IPS DF 4.7 (cell line): ENCODE measurements at regions not wholly inside any gene's neighbourhood (a gene's known extent, or its start where the extent isn't known, plus 50 kb on each side); places are given as distances from the start of the nearest gene placed in this dataset.

ENCODE experiments used
- DNase-seq: peaks from one replicate; pipeline ENCODE4 v3.0.0-alpha.2; 2013; ENCODE audit warnings: low spot score; ENCODE audit errors: extremely low read depth

DNA sequence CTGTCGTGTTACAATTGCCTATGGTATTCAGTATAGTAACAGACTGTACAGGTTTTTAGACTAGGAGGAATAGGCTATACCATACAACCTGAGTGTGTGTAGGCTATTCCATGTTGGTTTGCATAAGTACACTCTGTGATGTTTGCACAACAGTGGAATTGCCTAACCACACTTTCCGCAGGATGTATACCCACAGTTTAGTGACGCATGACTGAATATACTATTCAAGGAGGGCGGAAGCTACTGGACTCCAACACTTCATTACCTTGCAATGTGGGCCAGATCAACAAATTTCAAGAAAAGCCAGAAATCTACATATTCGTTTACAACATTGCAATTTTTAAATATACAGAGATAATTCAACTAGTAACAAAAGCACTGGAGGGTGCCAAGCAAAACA lies 317.2 kb downstream of the PDGFC start:
- no peak for DNase-seq

- DNase-seq = no peak
Observed at GRCh38 chr4:156643826-156644225, 327.8 kb downstream of the PDGFC start.

- no peak for DNase-seq
Observed at GRCh38 chr4:156642161-156642560, 329.4 kb downstream of the PDGFC start.

DNA sequence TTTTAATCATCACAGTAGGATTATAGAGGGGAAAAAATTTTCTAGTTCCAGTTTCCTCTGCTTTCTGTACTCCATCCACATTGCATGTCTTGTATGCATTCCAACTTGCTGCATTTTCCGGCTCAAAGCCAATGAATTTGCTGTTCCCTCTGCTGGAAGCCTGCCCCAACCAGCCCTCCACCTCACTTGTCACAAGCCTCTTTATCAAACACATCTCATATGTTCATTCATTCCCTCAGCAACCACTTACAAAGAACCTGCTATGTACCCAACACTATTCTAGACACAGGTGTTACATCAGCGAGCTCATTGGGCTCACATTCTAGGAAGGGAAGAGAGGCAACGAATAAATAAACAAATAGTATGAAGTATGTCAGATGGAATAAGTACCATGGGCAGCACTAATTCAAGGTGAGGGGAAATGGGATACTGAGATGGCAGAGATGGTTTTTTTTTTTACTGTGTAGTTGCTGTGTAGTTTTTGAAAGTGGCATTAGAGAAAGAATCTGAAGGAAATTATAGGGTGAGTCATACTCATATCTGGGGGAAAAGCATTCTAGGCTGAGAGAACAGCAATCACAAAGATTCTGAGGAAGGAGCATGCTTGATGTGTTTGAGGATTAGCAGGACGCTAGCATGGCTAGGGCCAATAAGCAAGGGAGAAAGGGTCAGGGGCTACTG lies 332.5 kb downstream of the PDGFC start:
- DNase-seq = no peak

DNA sequence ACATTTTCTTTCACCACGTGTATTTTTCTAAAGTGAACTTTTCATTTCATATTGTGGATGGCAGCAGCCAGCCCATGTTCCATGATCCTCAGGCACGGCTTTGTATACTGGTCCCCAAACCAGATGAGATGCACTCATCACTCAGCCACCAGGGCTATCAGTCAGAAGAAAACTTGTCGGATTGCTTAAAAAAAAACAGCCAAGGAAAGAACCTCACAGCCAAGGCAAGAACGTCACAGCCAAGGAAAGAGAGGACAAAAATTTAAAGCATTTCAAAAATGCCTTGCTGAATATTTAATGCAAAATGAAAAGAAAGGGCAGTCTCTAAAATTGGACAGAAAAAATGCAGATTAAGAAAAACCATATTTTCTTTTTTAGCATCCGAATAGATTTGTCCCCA lies 333.3 kb downstream of the PDGFC start:
- DNase-seq = no peak

GRCh38 chr4:156636381-156636780 lies 335.2 kb downstream of the PDGFC start:
- no peak for DNase-seq

DNA sequence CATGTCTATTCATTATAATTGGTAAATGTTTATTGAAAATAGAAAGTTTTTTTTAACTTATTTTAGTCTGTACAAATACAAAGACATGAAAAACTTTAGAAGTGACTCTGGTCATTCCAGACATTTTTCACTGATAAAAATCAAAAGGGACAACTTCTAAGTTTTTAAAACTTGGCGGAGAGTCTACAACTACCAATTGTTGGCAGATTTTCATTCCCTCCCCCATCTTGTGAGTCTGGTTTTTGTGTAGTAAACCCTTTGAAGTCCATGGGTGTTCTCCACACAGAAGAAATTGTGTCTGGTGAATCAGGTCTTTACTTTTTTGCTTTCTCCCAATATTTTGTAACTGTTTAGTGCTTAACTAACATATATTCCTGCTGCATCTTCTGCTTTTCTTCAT lies 336.5 kb downstream of the PDGFC start:
- no peak for DNase-seq

DNA sequence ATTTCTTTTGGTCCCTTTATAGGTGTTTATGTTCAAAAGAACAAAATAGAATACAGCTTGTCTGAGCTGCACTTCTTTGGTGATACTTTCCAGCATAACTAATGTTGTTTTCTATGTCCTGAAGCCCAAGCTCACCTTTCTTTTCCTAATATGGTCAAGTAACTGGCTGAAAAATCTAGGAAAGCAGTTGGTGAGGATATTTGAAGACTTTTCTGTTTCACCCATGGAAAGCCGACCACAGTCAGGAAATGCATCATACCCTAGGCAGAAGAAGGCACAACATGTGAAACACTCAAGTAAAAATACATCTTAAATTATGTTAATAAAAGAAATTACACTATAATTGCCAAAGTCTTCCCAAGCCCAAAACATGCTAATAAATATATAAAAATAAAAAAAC lies 337.0 kb downstream of the PDGFC start:
- no peak for DNase-seq

DNA sequence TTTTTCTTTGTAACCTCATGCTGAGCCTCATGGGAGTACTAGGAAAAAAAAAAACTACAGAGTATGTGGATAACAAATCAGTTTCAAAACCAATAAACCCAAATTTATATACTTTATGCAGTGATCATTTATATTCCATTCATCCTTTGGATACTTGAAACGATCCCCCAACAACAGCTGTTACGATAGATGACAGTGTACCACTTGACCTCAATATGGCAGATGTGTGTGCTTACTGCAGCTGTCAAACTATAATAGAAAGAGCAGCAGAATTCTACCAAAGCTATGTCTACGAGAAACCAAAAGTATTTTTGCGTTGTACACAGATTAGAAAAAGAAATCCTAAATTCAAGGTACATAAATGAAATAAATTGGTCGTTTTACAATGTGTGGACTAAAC lies 337.8 kb downstream of the PDGFC start:
- no peak for DNase-seq

GRCh38 chr4:156628858-156629257 lies 342.7 kb downstream of the PDGFC start:
- DNase-seq = no peak

- DNase-seq = no peak
Observed at GRCh38 chr4:156623376-156623775, 348.2 kb downstream of the PDGFC start.

- no peak for DNase-seq
Observed at GRCh38 chr4:156620786-156621185, 350.8 kb downstream of the PDGFC start.

- DNase-seq = no peak
Observed at GRCh38 chr4:156619154-156619934, 352.3 kb downstream of the PDGFC start.

DNA sequence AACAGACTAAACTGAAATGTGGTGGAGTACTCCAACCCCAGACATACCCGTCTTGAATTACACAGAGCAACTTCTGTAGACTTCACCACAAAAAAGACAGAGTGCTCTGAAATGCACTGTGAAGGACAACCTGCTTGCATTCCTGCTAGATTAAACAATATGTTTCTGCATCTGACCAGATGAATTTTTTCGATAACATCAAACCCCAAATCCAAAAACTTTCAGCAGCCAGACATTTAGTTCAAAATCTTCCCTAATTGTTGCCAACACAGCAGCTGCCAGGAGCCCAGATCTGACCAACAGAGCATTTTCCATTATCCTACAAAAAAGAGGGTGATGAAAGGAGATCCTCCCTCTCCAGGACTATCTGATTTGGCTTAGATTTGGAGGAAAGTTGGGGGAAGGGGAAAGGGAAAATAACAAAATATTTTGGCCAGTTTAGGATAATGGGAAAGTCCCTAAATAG lies 356.5 kb downstream of the PDGFC start:
- no peak for DNase-seq

- no peak for DNase-seq
Observed at GRCh38 chr4:156614536-156614935, 357.1 kb downstream of the PDGFC start.

GRCh38 chr4:156609421-156609820 lies 362.2 kb downstream of the PDGFC start:
- no peak for DNase-seq

DNA sequence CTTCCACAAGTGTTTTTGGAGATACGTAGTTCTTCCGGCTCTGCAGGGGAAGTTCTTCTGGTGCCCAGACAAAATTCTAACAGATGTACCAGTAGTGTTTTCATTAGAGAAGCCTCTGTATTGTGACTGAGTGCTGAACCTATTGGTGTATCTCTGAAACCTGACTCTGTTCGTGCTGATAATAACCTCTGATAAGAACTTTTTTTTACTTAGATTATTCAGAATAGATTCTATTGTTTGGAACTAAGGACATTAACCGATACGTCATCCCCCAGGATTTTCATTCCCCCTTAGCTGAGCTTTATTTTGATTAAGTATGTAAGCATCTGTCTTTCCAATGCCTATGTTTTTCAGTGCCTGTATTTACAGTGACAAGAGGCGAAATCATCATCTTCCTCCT lies 362.9 kb downstream of the PDGFC start:
- DNase-seq = no peak

DNA sequence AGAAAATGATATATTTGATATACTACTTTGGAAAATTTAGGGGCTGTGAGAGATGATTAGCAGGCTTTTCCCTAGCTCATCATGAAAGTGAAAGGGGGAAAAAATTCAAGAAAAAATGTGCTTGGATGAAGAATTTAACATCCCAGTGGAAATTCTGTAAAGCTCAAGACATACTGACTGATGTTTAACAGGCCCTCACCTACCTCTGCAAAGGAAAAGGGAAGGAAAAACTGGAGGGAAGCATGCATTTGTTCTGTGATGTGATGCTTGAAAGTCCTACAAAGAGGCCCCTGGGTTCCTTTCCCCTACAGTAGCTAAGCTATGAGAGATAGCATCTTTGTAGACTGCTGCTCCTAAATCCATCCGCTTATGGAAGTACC lies 364.1 kb downstream of the PDGFC start:
- DNase-seq = no peak

DNA sequence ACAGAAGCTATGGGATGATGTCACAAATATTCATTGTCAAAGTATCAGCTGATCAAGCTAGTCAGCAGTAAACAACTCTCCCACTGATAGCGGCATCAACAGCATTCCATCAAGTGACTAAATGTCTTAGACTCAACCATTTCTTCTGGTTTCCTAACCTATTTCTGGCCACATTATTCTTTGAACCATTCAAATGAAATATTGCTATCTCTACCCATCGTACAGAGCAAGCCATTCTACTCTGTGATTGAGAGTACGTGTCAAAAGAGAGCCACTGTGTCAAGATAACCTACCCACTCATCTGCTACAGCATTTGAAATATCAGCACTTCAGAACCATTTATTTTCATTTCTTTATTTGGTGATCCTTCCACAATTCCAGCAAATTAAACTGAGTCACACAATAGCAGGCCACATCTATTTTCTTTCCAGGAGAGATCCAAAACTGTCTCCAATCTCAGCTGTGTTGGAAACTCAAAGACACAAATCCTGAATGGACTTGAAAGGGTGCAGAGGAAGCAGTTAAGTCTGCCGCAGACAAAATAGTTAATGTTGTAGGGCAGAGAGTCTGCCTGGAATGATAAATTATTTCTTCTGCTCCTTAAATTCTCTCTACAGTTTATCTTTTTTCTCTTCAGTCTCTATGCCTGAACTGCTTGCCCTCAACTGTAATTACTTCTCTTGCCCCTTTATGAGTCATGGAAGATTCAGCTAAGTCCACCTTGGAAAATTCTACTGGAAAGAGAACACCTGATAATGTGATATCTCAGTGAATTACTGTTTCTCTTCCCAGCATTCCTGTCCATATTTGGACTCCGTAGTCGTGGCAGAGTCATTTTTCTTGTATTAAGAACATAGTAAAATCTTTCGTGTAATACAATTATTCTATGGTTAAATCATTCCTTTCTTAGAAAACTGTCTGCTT lies 364.8 kb downstream of the PDGFC start:
- DNase-seq = no peak

DNA sequence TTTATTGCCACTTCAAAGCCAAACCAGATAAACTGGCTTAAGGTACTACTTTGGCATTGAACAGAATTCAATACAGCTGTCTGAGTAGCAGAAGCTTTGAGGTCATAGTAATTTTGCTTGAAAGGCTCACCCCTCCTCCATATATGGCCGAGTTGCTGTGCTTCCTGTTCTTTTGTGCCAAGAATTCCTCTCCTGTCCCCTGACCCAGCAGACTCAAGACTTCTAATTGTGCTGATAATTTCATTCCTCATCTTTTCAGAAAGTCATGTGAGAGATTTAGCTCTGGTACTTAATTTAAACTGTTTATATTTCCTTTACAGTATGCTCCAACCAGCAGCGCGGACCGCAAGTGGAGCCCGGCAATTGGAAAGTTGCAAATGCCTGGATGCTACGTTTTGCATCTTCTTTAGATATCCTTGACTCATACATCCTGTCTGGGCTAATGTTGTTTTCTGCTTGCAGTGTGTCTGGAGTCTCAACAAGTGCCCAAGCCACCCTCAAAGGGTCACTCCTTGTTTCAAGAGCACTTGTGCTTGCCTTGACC lies 373.4 kb downstream of the PDGFC start:
- DNase-seq = no peak

- DNase-seq = no peak
Observed at GRCh38 chr4:156596706-156597329, 374.8 kb downstream of the PDGFC start.
